D341Med (cell line): ENCODE measurements at regions not wholly inside any gene's neighbourhood (a gene's known extent, or its start where the extent isn't known, plus 50 kb on each side); places are given as distances from the start of the nearest gene placed in this dataset.
"Not testable (repeated sequence)": the region's sequence is repeated elsewhere in the genome, so short reads cannot be mapped to it uniquely, and the experiment has no call there.

Source experiments
- DNase-seq: peaks from one replicate; pipeline ENCODE4 v3.0.0; 2012; ENCODE audit warnings: low spot score

GRCh38 chrX:6990552-6991193 is 156.8 kb upstream of the STS start:
- DNase-seq, result no peak

GRCh38 chrX:6989858-6990257 is 157.7 kb upstream of the STS start:
- DNase-seq, result no peak

GRCh38 chrX:6988694-6989093 is 158.8 kb upstream of the STS start:
- DNase-seq, result not testable (repeated sequence)

- DNase-seq, result no peak
Observed at GRCh38 chrX:6986915-6987314, 160.6 kb upstream of the STS start.

- DNase-seq, result no peak
Observed at GRCh38 chrX:6985537-6985936, 162.0 kb upstream of the STS start.

- no peak for DNase-seq
Observed at GRCh38 chrX:6983207-6983955, 164.1 kb upstream of the STS start.

- no peak for DNase-seq
Observed at GRCh38 chrX:6981718-6982406, 165.7 kb upstream of the STS start.

GRCh38 chrX:6980981-6981380 is 166.5 kb upstream of the STS start:
- no peak for DNase-seq

- DNase-seq, result no peak
Observed at GRCh38 chrX:6968231-6968630, 179.3 kb upstream of the STS start.

- DNase-seq, result no peak
Observed at GRCh38 chrX:6965729-6966128, 181.8 kb upstream of the STS start.

- DNase-seq, result no peak
Observed at GRCh38 chrX:6962006-6962355, 185.5 kb upstream of the STS start.

GRCh38 chrX:6961286-6962005 is 186.1 kb upstream of the STS start:
- DNase-seq, result no peak

GRCh38 chrX:6959006-6959405 is 188.5 kb upstream of the STS start:
- no peak for DNase-seq

- no peak for DNase-seq
Observed at GRCh38 chrX:6954836-6955235, 192.7 kb upstream of the STS start.

GRCh38 chrX:6946168-6946567 is 201.3 kb upstream of the STS start:
- no peak for DNase-seq

- no peak for DNase-seq
Observed at GRCh38 chrX:6941041-6941440, 206.5 kb upstream of the STS start.

- DNase-seq, result not testable (repeated sequence)
Observed at GRCh38 chrX:6932942-6933341, 214.6 kb upstream of the STS start.

- DNase-seq, result no peak
Observed at GRCh38 chrX:6930307-6930849, 217.1 kb upstream of the STS start.

GRCh38 chrX:6924443-6925077 is 223.0 kb upstream of the STS start:
- DNase-seq, result no peak

GRCh38 chrX:6917666-6918065 is 229.8 kb upstream of the STS start:
- DNase-seq, result no peak

- DNase-seq, result no peak
Observed at GRCh38 chrX:6910218-6910617, 237.3 kb upstream of the STS start.

GRCh38 chrX:6909396-6909795 is 238.1 kb upstream of the STS start:
- no peak for DNase-seq
